ENCODE measurements at regions not wholly inside any gene's neighbourhood (a gene's known extent, or its start where the extent isn't known, plus 50 kb on each side); places are given as distances from the start of the nearest gene placed in this dataset.
A peak's percentile ranks its signal among the peaks of the same experiment; 100 is the strongest.

DNA sequence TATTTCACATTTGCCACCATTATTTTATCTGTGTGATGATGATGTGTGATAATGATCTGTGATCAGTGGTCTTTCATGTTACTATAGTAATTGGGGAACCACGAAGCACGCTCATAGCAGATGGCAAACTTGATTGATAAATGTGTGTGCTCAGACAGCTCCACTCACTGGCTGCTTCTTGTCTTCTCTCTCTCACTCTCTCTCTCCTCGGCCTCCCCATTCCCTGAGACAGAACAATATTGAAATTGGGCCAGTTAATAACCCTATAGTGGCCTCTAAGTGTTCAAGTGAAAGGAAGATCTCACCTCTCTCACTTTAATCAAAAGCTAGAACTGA is 60.7 kb upstream of the RAPGEF4 start:
- no peaks in the 10 kb centered on the region for H3K36me3 ChIP-seq (ENCODE audit: control insufficient read depth in 2 of 2, extremely low read depth in 1 of 2, insufficient read depth in 2 of 2, low read length in 2 of 2)
- H3K4me3 ChIP-seq (ENCODE audit: control insufficient read depth in 2 of 3, extremely low read depth in 1 of 3, insufficient read depth in 2 of 3, low read depth in 1 of 3, low read length in 3 of 3) = no peak overlapping the region
- dilution Hi-C loops (cut with MboI; ENCODE audit: extremely low pct_ligation_motif_present, low sequenced_read_pairs) = no loop called here
- FAIRE-seq (no peak), DNase-seq (ENCODE audit: low read depth, low spot score) (no peak)
- TF ChIP-seq, protein P1, sequence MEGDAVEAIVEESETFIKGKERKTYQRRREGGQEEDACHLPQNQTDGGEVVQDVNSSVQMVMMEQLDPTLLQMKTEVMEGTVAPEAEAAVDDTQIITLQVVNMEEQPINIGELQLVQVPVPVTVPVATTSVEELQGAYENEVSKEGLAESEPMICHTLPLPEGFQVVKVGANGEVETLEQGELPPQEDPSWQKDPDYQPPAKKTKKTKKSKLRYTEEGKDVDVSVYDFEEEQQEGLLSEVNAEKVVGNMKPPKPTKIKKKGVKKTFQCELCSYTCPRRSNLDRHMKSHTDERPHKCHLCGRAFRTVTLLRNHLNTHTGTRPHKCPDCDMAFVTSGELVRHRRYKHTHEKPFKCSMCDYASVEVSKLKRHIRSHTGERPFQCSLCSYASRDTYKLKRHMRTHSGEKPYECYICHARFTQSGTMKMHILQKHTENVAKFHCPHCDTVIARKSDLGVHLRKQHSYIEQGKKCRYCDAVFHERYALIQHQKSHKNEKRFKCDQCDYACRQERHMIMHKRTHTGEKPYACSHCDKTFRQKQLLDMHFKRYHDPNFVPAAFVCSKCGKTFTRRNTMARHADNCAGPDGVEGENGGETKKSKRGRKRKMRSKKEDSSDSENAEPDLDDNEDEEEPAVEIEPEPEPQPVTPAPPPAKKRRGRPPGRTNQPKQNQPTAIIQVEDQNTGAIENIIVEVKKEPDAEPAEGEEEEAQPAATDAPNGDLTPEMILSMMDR (optimal IDR thresholded peaks at IDR 0.05 in 1 of 3, IDR thresholded peaks at IDR 0.05 in 1 of 3, conservative IDR thresholded peaks at IDR 0.05 in 1 of 3; ENCODE audit: extremely low read depth in 1 of 3, insufficient read depth in 2 of 3, low read length in 3 of 3) = no peak
- TF ChIP-seq EZH2 (IDR thresholded peaks at IDR 0.05; ENCODE audit: low read length) = no peak
- no peaks in the 10 kb centered on the region for H3K27me3 ChIP-seq (ENCODE audit: control insufficient read depth, extremely low read depth, insufficient read depth, low read length)
- H3K9ac ChIP-seq (ENCODE audit: control insufficient read depth, extremely low read depth, insufficient read depth, low read length) = no peak overlapping the region
- H3K4me2 ChIP-seq (ENCODE audit: control insufficient read depth, extremely low read depth, insufficient read depth, low read depth, low read length) = no peak overlapping the region
- no peak overlapping the region for H3K27ac ChIP-seq (ENCODE audit: control insufficient read depth, insufficient read depth, low read length)
- H2AFZ ChIP-seq (ENCODE audit: control insufficient read depth, low read length) = no peak overlapping the region
- H3K79me2 ChIP-seq (ENCODE audit: control insufficient read depth, insufficient read depth, low read length) = no peaks in the 10 kb centered on the region
- H3K9me3 ChIP-seq (ENCODE audit: control insufficient read depth, low read depth, low read length) = no peaks in the 10 kb centered on the region
- no peaks in the 10 kb centered on the region for H3K9me1 ChIP-seq (ENCODE audit: control insufficient read depth, extremely low read depth, insufficient read depth, low read length)
- H4K20me1 ChIP-seq (ENCODE audit: control insufficient read depth, extremely low read depth, insufficient read depth, low read length) = no peaks in the 10 kb centered on the region
- H3K4me1 ChIP-seq (ENCODE audit: control insufficient read depth, extremely low read depth, insufficient read depth, low read length) = peaks cover 17% of the 10 kb centered on the region

DNA sequence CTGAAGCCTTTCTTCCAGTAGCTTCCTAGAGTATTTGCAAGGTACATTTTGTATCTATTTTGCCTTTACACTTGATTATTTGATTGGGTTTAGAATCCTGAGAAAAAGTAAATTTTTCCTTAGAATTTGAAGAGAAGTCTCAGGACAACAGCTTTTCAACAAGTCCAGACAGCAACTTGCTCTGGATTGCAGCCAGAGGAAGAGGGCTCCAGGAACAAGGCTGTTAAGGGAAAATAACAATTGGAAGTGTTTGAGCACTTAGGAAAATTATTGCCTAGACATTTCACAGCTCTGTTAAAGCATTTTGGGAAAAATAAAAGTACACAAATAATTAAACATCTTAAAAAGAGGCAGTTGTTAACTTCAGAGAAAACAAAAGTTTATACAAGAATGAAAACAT is 58.3 kb upstream of the RAPGEF4 start:
- Histone ChIP-seq H3K4me1 (ENCODE audit: control insufficient read depth, extremely low read depth, insufficient read depth, low read length) (peaks cover 17% of the 10 kb centered on the region), H2AFZ (ENCODE audit: control insufficient read depth, low read length) (peak overlapping the region; percentile 57), H3K4me2 (ENCODE audit: control insufficient read depth, extremely low read depth, insufficient read depth, low read depth, low read length) (peak overlapping the region; percentile 61), H4K20me1 (ENCODE audit: control insufficient read depth, extremely low read depth, insufficient read depth, low read length) (no peaks in the 10 kb centered on the region), H3K27ac (ENCODE audit: control insufficient read depth, insufficient read depth, low read length) (peak overlapping the region; percentile 15), H3K9ac (ENCODE audit: control insufficient read depth, extremely low read depth, insufficient read depth, low read length) (no peak overlapping the region), H3K9me1 (ENCODE audit: control insufficient read depth, extremely low read depth, insufficient read depth, low read length) (no peaks in the 10 kb centered on the region), H3K4me3 (ENCODE audit: control insufficient read depth in 2 of 3, extremely low read depth in 1 of 3, insufficient read depth in 2 of 3, low read depth in 1 of 3, low read length in 3 of 3) (peak overlapping the region in 2 of 3 experiments; percentile 2 to 9), H3K36me3 (ENCODE audit: control insufficient read depth in 2 of 2, extremely low read depth in 1 of 2, insufficient read depth in 2 of 2, low read length in 2 of 2) (no peaks in the 10 kb centered on the region), H3K79me2 (ENCODE audit: control insufficient read depth, insufficient read depth, low read length) (no peaks in the 10 kb centered on the region), H3K9me3 (ENCODE audit: control insufficient read depth, low read depth, low read length) (no peaks in the 10 kb centered on the region), H3K27me3 (ENCODE audit: control insufficient read depth, extremely low read depth, insufficient read depth, low read length) (no peaks in the 10 kb centered on the region)
- no peak for DNase-seq (ENCODE audit: low read depth, low spot score)
- peak; percentile 84 for FAIRE-seq
- dilution Hi-C loops (cut with MboI; ENCODE audit: extremely low pct_ligation_motif_present, low sequenced_read_pairs) = no loop called here
- TF ChIP-seq EZH2 (IDR thresholded peaks at IDR 0.05; ENCODE audit: low read length) = no peak
- TF ChIP-seq, protein P1 (optimal IDR thresholded peaks at IDR 0.05 in 1 of 3, IDR thresholded peaks at IDR 0.05 in 1 of 3, conservative IDR thresholded peaks at IDR 0.05 in 1 of 3; ENCODE audit: extremely low read depth in 1 of 3, insufficient read depth in 2 of 3, low read length in 3 of 3) = no peak
